ENCODE measurements at regions not wholly inside any gene's neighbourhood (a gene's known extent, or its start where the extent isn't known, plus 50 kb on each side); places are given as distances from the start of the nearest gene placed in this dataset.

- no peak overlapping the region for H3K4me3 ChIP-seq
- H3K9me3 ChIP-seq: no peaks in the 10 kb centered on the region
- peaks cover 12 to 42% (median 17%) of the 10 kb centered on the region in 3 donors for H3K4me1 ChIP-seq
- no peaks in the 10 kb centered on the region for H3K27me3 ChIP-seq
- no peak overlapping the region for H3K27ac ChIP-seq
- no peak for ATAC-seq
- no peaks in the 10 kb centered on the region for H3K36me3 ChIP-seq
- 93 to 100% methylated on average over 1 of the region's 1 CpG for WGBS, 2 donors (ENCODE audit: low coverage in 1 of 2)
- no peak for TF ChIP-seq EP300 (IDR thresholded peaks at IDR 0.05)
- no peak for TF ChIP-seq CTCF (IDR thresholded peaks at IDR 0.05)
- TF ChIP-seq POLR2A (IDR thresholded peaks at IDR 0.05): no peak
- TF ChIP-seq POLR2AphosphoS5 (IDR thresholded peaks at IDR 0.05): no peak
These were observed 135.3 kb upstream of the SLC1A4 start for GRCh38 chr2:64853894-64854293.

GRCh38 chr2:64854773-64855237 is 134.4 kb upstream of the SLC1A4 start:
- Histone ChIP-seq H3K27ac (no peak overlapping the region), H3K27me3 (no peaks in the 10 kb centered on the region), H3K36me3 (no peaks in the 10 kb centered on the region), H3K4me3 (no peak overlapping the region), H3K4me1 (peaks cover 12 to 51% (median 26%) of the 10 kb centered on the region in 3 donors), H3K9me3 (no peaks in the 10 kb centered on the region)
- TF ChIP-seq EP300 (IDR thresholded peaks at IDR 0.05): no peak
- TF ChIP-seq CTCF (IDR thresholded peaks at IDR 0.05): no peak
- TF ChIP-seq POLR2AphosphoS5 (IDR thresholded peaks at IDR 0.05): peak; percentile 7
- 20% methylated on average over 1 of the region's 1 CpG; no CpG with 5 or more reads in 1 of the 2 donors for WGBS, 2 donors (ENCODE audit: low coverage in 1 of 2)
- ATAC-seq: peak; percentile 22

- H3K27ac ChIP-seq: peak overlapping the region; percentile 87 to 96 (median 91)
- no peaks in the 10 kb centered on the region for H3K27me3 ChIP-seq
- H3K9me3 ChIP-seq: no peaks in the 10 kb centered on the region
- no peak overlapping the region for H3K4me3 ChIP-seq
- TF ChIP-seq EP300 (IDR thresholded peaks at IDR 0.05) (no peak), POLR2A (IDR thresholded peaks at IDR 0.05) (no peak), POLR2AphosphoS5 (IDR thresholded peaks at IDR 0.05) (peak; percentile 42), CTCF (IDR thresholded peaks at IDR 0.05) (no peak)
- peaks cover 12 to 58% (median 27%) of the 10 kb centered on the region in 3 donors for H3K4me1 ChIP-seq
- WGBS, 2 donors (ENCODE audit: low coverage in 1 of 2): 8 to 16% methylated on average over 6 to 9 of the region's 18 CpGs
- peak; percentile 9 for ATAC-seq
- H3K36me3 ChIP-seq: no peaks in the 10 kb centered on the region
These were observed 131.4 kb upstream of the SLC1A4 start for GRCh38 chr2:64857581-64858471.

GRCh38 chr2:64858541-64859311 is 130.5 kb upstream of the SLC1A4 start:
- Histone ChIP-seq H3K27ac (peak overlapping the region; percentile 87 to 96 (median 91)), H3K9me3 (no peaks in the 10 kb centered on the region), H3K36me3 (no peaks in the 10 kb centered on the region), H3K27me3 (no peaks in the 10 kb centered on the region), H3K4me1 (peaks cover 12 to 57% (median 27%) of the 10 kb centered on the region in 3 donors), H3K4me3 (peak overlapping the region in 1 of 2 donors; percentile 58)
- TF ChIP-seq CTCF (IDR thresholded peaks at IDR 0.05) (no peak), POLR2A (IDR thresholded peaks at IDR 0.05) (no peak), EP300 (IDR thresholded peaks at IDR 0.05) (no peak)
- WGBS, 2 donors (ENCODE audit: low coverage in 1 of 2): 6 to 24% methylated on average over 3 to 6 of the region's 10 CpGs
- ATAC-seq: no peak
